GM19239 (cell line): ENCODE measurements at regions not wholly inside any gene's neighbourhood (a gene's known extent, or its start where the extent isn't known, plus 50 kb on each side); places are given as distances from the start of the nearest gene placed in this dataset.
"Not testable (repeated sequence)": the region's sequence is repeated elsewhere in the genome, so short reads cannot be mapped to it uniquely, and the experiment has no call there.

ENCODE experiments used
- DNase-seq: peaks from one replicate; pipeline ENCODE4 v3.0.0; 2011; ENCODE audit warnings: low spot score; ENCODE audit not compliant: insufficient read length
- FAIRE-seq: peaks from 2 replicates; lab custom pipeline; 2011; peaks lifted over from hg19 to GRCh38; lab: Jason Lieb, UNC

DNA sequence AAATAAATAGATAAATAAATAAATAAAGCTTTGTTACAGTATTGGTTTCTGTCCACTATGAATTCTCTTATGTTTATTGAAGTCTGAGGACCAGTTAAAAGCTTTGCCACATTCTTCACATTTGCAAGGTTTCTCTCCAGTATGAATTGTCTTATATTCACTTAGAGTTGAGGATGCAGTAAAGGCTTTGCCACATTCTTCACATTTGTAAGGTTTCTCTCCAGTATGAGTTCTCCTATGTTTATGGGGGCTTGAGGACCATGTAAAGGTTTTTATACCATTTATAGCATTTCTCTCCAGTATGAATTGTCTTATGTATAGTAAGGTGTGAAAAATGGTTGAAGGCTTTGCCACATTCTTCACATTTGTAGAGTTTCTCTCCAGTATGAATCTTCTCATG is 168.3 kb downstream of the ZNF737 start:
- FAIRE-seq, result no peak
- no peak for DNase-seq

DNA sequence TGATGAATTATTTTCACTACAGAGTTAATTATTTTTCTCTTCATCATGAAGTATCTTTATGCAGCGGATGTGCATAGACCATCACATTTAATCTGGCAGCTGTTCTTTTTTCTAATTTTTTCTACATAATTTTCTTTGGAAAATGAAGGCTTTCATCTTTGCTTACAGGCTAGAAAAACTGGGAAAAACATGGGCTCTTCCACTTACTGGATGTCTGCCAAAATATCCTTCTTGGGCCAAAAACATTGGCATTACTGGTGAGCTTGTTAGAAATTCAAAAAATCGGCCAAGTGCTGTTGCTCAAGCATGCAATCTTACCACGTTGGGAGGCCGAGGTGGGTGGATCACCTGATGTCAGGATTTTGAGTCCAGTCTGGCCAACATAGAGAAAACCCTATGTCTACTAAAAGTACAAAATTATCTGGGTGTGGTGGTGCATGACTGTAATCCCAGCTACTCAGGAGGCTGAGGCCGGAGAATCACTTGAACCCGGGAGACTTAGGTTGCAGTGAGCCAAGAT is 176.8 kb downstream of the ZNF737 start:
- FAIRE-seq (no peak), DNase-seq (no peak)

DNA sequence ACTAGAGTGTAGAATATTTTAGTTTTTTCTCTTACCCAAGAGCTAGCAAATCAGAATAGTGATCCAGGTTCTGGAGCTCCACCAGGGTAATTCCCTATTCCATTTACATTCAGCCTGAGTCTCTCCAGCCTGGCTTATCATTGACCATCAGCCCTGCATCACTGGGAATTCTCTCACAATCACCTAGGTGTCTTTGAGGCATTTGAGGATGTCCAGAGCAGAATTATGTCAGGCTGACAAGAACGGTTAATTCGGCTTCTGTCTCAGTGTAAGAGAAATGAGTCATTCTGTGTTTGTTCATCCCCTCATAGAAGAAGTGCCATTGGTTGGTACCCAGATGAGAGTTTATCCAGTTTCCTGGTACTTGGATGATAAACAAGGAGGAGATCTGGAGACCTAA is 180.5 kb downstream of the ZNF737 start:
- no peak for FAIRE-seq

DNA sequence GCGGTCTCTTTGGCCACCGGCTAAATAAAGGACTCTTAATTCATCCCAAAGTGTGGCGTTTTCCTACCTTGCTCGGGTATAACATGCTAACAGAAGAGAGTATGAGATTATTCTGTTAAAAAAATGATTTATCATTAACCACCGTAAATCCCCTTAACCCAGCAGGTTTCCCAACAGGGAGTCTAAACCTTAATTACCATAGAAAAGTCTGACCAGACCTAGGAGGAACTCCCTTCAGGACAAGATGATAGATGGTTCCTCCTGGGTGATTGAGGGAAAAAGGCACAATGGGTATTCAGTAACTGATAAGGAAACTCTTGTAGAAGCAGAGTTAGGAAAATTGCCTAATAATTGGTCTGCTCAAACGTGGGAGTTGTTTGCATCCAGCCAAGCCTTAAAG is 193.7 kb downstream of the ZNF737 start:
- DNase-seq (no peak), FAIRE-seq (no peak)

More for the DNA sequence above, 180.5 kb downstream of the ZNF737 start:
- no peak for DNase-seq

DNA sequence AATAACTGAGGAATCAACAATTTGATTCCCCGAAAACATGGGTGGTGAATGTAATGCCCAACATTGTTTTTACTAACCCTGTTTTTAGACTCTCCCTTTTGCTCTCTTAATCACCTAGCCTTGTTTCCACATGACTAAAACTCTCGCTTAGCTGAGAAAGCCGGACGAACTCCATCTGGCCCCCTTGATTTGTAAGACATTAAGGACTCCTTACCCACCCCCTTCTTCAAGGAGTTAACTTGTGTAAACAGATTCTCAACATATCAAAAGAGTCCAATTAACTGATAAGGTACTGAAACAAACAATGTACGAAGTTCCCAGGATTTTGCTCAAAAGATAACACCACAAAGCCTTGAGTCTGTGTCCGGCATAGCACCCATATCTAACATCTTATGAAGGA is 194.3 kb downstream of the ZNF737 start:
- not testable (repeated sequence) for FAIRE-seq, DNase-seq

DNA sequence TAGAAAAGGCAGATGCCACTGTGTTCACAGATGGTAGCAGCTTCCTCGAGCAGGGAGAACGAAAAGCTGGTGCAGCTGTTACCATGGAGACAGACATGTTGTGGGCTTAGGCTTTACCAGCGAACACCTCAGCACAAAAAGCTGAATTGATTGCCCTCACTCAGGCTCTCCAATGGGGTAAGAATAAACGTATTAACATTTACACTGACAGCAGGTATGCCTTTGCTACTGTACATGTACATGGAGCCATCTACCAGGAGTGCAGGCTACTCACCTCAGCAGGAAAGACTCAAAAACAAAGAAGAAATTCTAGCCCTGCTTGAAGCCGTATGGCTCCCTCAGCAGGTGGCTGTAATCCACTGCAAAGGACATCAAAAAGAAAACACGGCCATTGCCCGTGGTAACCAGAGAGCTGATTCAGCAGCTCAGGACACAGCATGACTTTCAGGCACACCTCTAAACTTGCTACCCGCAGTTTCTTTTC is 197.7 kb downstream of the ZNF737 start:
- DNase-seq (no peak), FAIRE-seq (no peak)

DNA sequence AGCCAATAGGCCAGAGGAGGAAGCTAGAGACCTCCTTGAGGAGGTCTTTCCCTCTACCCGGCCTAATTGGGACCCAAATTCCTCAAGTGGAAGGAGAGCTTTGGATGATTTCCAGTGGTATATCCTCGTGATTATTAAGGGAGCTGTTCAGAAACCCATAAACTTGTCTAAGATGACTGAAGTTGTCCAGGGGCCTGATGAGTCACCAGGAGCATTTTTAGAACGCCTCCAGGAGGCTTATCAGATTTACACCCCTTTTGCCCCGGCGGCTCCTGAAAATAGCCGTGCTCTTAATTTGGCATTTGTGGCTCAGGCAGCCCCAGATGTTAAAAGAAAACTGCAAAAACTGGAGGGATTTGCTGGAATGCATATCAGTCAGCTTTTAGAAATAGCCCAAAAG is 198.1 kb downstream of the ZNF486 start:
- FAIRE-seq (no peak), DNase-seq (no peak)

DNA sequence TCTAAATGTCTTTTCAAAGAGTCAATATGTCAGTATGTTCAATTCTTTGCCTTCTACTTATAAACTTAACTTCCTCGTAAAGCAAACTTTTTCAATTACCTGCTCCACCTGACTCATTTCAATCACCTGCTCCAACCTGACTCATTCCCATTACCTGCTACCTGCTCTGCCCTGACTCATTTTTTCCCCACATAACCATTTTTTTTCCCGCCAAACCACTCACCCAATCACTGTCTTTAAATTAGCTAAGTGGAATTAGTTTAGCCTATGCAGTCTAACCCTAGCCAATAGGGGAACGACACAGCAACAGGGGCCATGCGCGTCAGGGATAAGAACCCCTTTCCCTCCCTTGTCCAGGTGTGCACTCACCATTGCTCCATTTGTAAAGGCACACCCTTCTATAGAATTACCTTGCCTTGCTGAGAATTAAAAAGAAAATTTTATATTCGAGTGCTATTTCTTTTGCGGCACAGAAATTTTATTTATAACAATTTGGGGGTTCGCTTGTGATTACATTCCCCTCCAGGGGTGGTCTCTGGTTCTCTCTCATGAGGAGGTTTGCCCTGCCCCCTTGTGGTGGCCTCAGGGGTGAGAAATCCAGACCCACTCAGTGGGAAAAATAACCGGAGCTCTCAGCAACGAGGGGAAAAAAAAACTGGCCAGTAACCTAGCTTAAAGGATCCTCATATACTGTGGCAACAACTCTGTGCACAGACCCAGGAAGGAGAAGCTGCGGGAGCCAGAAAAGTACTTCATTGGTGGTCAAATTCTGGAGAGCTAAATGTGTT is 193.1 kb downstream of the ZNF486 start:
- no peak for DNase-seq
- FAIRE-seq, result no peak

DNA sequence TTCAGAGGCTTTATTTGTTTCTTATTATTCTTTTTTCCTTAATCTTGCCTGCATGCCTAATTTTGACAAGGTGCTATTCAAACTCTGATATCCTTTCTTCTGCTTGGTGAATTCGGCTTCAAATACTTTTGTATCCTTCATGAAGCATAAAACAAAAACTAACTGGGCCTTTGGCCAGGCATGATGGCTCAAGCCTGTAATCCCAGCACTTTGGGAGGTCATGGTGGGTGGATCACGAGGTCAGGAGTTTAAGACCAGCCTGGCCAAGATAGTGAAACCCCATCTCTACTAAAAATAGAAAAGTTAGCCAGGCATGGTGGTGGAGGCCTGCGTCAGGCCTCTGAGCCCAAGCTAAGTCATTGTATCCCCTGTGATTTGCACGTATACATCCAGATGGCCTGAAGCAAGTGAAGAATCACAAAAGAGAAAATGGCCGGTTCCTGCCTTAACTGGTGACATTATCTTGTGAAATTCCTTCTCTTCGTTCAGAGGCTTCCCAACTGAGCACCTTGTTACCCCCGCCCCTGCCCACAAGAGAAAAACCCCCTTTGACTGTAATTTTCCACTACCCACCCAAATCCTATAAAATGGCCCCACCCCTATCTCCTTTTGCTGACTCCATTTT is 191.9 kb downstream of the ZNF486 start:
- not testable (repeated sequence) for DNase-seq, FAIRE-seq

DNA sequence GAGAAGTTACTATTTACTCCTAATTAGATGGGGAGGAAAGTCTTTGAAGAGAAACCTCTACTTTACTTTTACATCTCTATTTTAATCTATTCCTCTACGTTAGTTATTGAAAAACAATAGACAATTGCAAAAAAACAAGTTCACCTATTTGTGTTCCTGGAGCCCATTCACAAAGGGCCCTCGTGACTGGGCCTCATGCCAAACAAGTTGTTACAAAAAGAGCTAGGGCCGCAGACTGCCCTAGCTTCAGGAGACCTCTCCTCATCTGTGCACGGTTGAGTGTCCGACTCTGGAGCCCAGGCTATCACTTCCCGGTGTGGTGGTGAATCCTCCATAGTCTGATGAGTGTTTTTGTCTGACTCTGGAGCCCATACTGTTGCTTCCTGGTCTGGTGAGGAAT is 190.9 kb downstream of the ZNF486 start:
- no peak for DNase-seq
- FAIRE-seq, result no peak

DNA sequence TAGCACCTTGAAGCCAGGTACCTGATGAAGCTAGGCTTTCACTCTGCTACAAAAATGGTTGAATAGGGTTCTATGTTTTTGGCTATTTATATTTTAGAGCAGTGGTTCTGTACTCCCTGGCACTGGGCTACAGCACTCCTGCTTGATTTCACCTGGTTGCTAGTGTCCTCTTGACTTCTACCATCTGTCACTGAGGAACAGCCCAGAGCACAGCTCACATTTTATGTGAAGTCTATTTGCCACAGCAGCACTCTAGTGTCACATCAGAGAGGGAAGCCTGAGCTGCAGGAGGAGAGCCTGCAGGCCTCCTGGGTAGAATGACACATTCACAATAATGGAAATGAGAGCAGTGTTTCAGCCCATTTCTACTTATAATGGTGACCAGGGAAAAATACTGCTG is 184.2 kb downstream of the ZNF486 start:
- FAIRE-seq, result no peak
- no peak for DNase-seq

DNA sequence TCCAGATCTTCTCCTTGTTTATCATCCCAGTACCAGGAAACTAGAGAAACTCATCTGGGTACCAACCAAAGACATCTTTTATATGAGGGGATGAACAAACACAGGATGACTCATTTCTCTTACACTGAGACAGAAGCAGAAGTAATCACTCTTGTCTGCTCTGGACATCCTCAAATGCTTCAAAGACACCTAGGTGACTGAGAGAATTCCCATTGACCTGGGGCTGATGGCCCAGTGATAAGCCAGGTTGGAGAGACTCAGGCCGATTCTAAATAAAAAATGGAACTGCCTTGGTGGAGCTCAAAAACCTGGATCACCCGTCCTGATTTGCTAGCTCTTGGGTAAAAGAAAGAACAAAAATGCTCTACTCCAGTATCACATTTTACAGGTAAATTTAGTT is 182.2 kb downstream of the ZNF486 start:
- DNase-seq, result no peak
- no peak for FAIRE-seq

DNA sequence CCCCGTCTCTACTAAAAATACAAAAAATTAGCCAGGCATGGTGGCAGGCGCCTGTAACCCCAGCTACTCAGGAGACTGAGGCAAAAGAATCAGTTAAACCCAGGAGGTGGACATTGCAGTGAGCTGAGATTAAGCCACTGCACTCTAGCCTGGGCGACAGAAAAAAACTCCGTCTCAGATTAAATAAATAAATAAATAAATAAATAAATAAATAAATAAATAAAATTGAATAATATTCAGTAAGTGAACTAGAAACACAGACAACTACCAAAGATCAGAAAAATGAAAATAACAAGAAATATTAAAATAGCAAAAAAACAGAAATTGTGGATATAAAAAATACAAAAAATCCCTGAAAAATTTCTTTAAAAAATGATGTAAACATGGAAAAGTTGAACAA is 172.4 kb downstream of the ZNF486 start:
- FAIRE-seq (no peak), DNase-seq (no peak)

DNA sequence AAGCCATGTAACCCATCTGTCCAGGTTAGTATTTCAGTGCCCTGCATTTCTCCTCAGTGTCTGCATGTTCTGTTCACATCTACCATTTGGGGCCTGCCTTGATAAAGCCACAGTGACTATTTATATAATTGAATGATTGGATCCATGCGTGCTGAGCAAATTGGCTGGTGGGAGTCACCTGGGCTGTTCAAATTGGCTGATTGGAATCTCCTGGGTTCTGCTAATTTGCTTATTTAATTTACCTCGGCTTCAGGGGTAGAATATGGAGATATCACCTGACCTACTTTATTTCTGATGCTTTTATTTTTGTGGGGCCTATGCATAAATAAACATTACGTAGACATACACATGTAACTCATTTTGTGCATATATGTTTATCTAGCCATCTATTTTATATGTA is 167.7 kb downstream of the ZNF486 start:
- DNase-seq, result no peak
- no peak for FAIRE-seq

DNA sequence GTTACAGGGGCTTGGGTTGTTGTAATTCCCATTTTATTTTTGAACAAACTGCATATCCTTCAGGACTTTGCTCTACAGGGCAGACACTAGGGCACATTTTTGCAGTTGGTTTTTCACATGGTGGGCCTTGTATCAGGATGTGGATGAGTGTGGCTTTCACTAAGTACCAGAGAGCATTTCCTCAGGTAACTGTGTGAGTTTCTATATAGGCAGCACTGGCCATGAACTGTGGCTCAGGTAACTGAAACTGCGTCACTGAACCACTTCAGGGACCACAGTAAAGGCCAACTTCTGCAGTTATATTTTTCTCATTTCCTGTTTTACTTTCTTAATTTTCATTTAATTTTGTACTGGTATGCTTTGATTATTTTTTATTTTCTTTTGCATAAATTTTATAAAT is 166.5 kb downstream of the ZNF486 start:
- no peak for FAIRE-seq
- no peak for DNase-seq

DNA sequence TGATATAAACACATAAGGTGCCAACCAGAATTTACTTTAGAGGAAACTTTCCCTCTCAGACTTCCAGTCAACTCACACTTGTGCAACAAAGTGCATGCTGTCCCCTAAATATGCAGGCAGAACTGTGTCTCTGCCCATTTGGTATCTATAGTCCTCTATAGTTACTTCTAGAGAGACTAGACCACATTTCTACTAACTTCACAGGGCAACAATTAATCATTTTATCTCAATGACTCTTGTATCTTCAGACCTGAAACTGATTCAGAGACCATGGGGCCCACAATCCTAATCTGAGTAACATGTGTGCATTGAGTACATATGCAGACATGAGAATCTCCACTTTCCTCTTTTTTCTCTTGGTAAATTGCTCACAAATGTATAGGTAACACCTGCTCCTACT is 158.1 kb downstream of the ZNF486 start:
- DNase-seq (no peak), FAIRE-seq (no peak)

DNA sequence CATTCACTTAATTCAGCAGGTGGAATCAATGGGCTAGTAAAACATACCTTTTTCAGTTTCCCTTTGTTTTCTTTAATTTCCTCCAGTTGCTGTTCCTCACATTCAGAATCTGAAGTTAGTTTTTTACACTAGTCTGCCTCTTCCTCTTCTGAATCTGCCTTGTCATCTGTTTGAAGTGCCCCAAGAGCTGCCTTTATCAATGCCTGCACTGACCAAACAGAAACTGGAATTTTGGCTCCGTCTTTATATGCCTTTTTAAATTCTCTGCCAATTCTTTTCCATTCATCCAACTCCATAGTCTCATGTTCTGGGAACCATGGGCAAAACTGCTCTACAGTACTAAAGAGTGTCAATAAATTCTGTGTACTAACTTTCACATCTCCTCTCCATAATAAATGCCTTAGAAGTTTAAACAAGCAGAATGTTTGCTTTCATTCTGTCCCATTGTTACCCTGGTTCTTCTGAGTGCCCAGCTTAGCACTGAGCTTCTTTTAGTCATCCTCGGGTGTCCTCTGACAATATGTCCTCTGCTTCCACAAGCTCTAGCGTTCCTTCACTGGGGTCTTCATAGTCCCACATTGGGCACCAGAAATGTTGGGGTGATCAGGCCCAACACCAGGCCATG is 154.2 kb downstream of the ZNF486 start:
- FAIRE-seq, result no peak
- DNase-seq, result no peak

DNA sequence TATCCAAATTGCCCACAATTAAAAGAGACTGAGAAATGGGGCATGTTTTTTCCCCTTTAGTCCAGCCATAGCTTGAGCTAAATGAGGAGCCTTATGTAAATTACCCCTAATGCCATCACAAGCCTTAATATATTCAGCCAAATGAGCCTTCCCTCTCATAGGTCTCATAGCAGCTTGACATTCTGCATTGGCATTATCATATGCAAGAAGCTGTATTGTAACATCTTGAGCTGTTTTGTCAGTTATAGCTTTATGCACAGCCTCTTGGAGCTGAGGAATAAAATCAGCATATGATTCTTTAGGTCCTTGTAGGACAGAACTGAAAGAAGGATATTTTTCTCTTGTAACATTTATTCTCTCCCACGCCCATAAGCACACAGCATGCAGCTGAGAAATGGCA is 153.2 kb downstream of the ZNF486 start:
- DNase-seq (no peak), FAIRE-seq (no peak)

DNA sequence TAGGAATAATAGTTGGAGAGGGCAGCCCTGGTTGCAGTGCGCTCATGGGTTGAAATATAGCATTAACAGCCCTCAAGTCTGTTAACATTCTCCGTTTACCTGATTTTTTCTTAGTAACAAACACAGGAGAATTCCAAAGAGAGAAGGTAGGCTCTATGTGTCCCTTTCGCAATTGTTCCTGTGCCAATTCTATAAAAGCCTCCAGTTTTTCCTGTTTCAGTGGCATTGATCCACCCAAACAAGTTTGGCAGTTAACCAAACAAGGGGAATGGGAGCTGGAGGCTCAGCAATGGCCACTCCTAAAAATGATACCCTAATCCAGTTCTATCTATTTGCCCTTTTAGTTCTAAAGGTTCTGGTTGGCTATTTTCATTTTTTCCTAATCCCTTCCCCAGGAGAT is 151.6 kb downstream of the ZNF486 start:
- FAIRE-seq, result no peak
- DNase-seq, result no peak

DNA sequence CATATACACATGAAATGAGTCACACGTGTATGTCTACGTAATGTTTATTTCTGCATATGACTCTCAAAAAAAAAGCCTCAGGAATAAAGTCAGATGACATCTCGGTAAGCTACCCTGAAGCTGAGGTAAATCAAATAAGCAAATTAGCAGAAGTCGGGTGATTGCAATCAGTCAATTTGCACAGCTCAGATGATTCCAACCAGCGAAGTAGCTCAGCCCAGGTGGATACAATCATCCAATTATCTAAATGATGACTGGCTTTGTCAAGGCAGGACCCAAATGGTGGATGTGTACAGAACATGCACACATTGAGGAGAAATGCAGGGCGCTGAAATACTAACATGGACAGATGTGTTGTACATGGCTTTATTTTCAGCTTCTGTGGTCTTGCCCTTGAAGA is 148.5 kb downstream of the ZNF486 start:
- DNase-seq (no peak), FAIRE-seq (no peak)

DNA sequence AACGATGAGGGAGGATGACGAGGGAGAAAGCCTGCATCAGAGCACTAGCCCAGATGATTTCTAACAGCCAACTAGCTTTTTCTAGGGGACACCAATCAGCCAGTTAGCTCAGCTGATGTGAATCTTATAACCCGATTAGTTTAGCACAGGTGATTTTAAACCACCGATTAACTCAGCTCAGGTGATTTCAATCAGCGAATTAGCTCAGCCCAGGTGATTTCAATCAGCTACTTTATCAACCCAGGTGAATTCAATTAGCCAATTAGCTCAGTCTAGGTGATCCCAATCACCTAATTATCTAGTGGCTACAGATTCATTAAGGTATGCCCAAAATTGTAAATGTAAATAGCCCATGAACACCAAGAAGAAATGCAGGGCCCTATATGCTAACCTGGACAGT is 146.9 kb downstream of the ZNF486 start:
- FAIRE-seq (no peak), DNase-seq (no peak)
